ENCODE measurements at regions not wholly inside any gene's neighbourhood (a gene's known extent, or its start where the extent isn't known, plus 50 kb on each side); places are given as distances from the start of the nearest gene placed in this dataset.

GRCh38 chr1:234737967-234738314, 128.0 kb upstream of the IRF2BP2 start:
- no peak overlapping the region for H3K4me2 ChIP-seq (ENCODE audit: low read depth, low read length)
- H3K27me3 ChIP-seq (ENCODE audit: control insufficient read depth in 1 of 2, insufficient read depth in 2 of 2, low read length in 2 of 2) = no peaks in the 10 kb centered on the region
- no peak overlapping the region for H3K4me3 ChIP-seq (replicated peaks in 1 of 3; ENCODE audit: insufficient read depth in 1 of 3, low read depth in 2 of 3, low read length in 3 of 3)
- no peak overlapping the region for H2AFZ ChIP-seq (ENCODE audit: low read length)
- intact Hi-C loops (cut with micrococcal nuclease; ENCODE audit: unreplicated experiment) = no loop called here
- FAIRE-seq (no peak), DNase-seq (ENCODE audit: low spot score) (no peak), ATAC-seq (no peak)
- H3K9me3 ChIP-seq (ENCODE audit: low read length) = no peaks in the 10 kb centered on the region
- in situ Hi-C loops (cut with HindIII; ENCODE audit: extremely low pct_ligation_motif_present, low pct_unique_long_range_greater_than_20kb) = no loop called here
- H3K4me1 ChIP-seq (ENCODE audit: insufficient read depth, low read length) = peaks cover 37% of the 10 kb centered on the region
- 98% methylated on average over 5 of the region's 6 CpGs for WGBS (ENCODE audit: low lambda C conversion rate)
- H3K36me3 ChIP-seq (replicated peaks in 1 of 2; ENCODE audit: control insufficient read depth in 1 of 2, insufficient read depth in 2 of 2, low read length in 2 of 2) = no peaks in the 10 kb centered on the region
- H3K79me2 ChIP-seq (ENCODE audit: insufficient read depth, low read length) = no peaks in the 10 kb centered on the region
- BruUV-seq (replicated peaks) = no TSS peak
- no peak overlapping the region for H3K27ac ChIP-seq (ENCODE audit: extremely low read length, insufficient read depth, low read length)
- CTCF ChIA-PET (ENCODE audit: low intra/inter-chr PET ratio, low total read pairs) = no interaction called here
- no peaks in the 10 kb centered on the region for H4K20me1 ChIP-seq (ENCODE audit: insufficient read depth, low read length)
- H3K9ac ChIP-seq (ENCODE audit: insufficient read depth, low read depth, low read length) = no peak overlapping the region
- TF ChIP-seq, protein P1, sequence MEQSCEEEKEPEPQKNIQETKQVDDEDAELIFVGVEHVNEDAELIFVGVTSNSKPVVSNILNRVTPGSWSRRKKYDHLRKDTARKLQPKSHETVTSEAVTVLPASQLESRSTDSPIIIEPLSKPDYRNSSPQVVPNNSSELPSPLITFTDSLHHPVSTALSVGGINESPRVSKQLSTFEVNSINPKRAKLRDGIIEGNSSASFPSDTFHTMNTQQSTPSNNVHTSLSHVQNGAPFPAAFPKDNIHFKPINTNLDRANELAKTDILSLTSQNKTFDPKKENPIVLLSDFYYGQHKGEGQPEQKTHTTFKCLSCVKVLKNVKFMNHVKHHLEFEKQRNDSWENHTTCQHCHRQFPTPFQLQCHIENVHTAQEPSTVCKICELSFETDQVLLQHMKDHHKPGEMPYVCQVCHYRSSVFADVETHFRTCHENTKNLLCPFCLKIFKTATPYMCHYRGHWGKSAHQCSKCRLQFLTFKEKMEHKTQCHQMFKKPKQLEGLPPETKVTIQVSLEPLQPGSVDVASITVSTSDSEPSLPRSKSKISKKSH (CRISPR knock-in tag; IDR thresholded peaks at IDR 0.05; ENCODE audit: borderline replicate concordance) = no peak
- TF ChIP-seq, protein P2, sequence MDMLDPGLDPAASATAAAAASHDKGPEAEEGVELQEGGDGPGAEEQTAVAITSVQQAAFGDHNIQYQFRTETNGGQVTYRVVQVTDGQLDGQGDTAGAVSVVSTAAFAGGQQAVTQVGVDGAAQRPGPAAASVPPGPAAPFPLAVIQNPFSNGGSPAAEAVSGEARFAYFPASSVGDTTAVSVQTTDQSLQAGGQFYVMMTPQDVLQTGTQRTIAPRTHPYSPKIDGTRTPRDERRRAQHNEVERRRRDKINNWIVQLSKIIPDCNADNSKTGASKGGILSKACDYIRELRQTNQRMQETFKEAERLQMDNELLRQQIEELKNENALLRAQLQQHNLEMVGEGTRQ (IDR thresholded peaks at IDR 0.05; ENCODE audit: low read depth, low read length) = no peak
- TF ChIP-seq, protein P2 (CRISPR knock-in tag; IDR thresholded peaks at IDR 0.05; ENCODE audit: borderline replicate concordance) = no peak
- TF ChIP-seq STAT5B (CRISPR knock-in tag; IDR thresholded peaks at IDR 0.05) (no peak), FOXK2 (IDR thresholded peaks at IDR 0.05) (no peak), BCL6 (CRISPR knock-in tag; IDR thresholded peaks at IDR 0.05) (no peak), ZHX2 (IDR thresholded peaks at IDR 0.05; ENCODE audit: low read depth) (no peak), ZHX2 (CRISPR knock-in tag; IDR thresholded peaks at IDR 0.05; ENCODE audit: borderline replicate concordance) (no peak), KMT2A (CRISPR knock-in tag; IDR thresholded peaks at IDR 0.05) (no peak), ATF1 (CRISPR knock-in tag; IDR thresholded peaks at IDR 0.05) (no peak)
- TF ChIP-seq, protein P3, sequence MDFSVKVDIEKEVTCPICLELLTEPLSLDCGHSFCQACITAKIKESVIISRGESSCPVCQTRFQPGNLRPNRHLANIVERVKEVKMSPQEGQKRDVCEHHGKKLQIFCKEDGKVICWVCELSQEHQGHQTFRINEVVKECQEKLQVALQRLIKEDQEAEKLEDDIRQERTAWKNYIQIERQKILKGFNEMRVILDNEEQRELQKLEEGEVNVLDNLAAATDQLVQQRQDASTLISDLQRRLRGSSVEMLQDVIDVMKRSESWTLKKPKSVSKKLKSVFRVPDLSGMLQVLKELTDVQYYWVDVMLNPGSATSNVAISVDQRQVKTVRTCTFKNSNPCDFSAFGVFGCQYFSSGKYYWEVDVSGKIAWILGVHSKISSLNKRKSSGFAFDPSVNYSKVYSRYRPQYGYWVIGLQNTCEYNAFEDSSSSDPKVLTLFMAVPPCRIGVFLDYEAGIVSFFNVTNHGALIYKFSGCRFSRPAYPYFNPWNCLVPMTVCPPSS (IDR thresholded peaks at IDR 0.05) = no peak
- POLR2A ChIA-PET = interaction anchor here (2.0 to 2.9 kb wide), 2 partner anchors 13 to 127 kb away, joined by 5 to 17 read pairs; no protein-coding TSS in a partner anchor
